Putamen (tissue), 1 donor: ENCODE measurements at regions not wholly inside any gene's neighbourhood (a gene's known extent, or its start where the extent isn't known, plus 50 kb on each side); places are given as distances from the start of the nearest gene placed in this dataset.
A peak's percentile ranks its signal among the peaks of the same experiment; 100 is the strongest.
"Not testable (repeated sequence)": the region's sequence is repeated elsewhere in the genome, so short reads cannot be mapped to it uniquely, and the experiment has no call there.

ENCODE experiments used
- DNase-seq: peaks from one replicate; pipeline ENCODE4 v3.0.0-alpha.2; 2016; ENCODE audit warnings: low spot score

DNA sequence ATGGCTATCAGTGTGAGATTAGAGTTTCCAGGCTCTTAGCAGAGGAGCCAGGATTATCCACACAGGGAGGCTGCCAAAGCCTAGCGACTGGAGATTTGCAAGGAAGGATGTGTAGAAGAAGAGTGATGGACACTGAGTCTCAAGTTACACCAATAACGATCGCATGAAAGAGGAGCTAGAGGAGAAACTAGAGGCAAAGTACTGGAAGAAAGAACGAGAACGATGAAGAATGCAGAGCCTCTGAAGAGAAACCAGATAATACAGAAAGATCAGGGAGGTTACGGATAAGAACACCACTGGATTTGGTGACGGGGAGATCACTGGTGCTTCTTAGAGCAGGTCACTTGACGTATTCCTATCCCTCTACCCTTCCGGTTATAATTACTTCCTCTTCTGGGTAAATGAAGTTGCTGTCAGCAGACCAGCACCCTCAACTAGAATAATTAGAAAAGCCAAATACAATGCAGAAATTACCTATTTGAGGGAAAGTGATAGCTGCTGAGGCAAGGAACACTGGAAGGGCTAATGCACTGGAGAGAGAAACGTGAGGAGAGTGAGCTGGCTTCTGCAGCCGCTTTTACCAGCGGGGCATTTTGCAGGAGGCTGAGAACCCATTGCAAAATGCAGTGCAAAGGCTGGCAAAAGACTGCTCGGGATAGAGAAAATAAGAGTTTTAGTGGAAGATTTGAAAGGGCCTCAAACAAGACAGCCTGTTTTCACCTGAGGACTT, 93.1 kb upstream of the HIF1A start:
- DNase-seq = no peak

DNA sequence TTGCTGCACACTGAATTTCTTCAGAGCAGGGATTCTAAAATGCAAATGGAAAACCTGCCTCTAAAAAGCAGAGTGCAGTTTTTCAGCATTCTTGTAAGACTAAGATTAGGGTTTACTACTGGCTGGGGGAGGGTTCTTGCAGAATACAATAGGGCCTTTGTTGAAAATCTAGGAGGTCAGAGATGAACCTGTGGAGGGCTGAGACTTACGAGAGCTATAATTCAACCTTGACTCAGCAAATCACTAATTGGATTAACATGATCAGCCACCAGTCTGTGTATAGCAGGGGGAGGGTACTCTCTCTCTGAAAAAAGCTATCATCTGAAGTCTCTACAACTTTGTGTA, 92.6 kb upstream of the HIF1A start:
- no peak for DNase-seq

DNA sequence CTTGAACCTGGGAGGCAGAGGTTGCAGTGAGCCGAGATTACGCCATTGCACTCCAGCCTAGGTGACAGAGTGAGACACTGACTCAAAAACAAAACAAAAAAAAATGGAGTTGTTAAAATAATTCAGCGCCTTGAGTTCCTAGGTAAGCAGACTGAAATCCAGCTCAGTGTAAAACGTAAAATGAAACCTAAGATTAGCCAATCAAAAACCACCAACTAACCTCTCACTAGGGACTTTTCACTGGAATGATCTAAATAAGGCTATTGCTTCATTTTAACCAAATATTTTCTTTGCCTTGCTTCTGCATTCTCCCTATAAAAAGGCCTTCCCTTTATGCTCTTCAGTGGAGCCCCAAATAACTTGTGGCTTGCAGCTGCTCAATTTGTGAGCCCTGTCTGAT, 91.6 kb upstream of the HIF1A start:
- no peak for DNase-seq

DNA sequence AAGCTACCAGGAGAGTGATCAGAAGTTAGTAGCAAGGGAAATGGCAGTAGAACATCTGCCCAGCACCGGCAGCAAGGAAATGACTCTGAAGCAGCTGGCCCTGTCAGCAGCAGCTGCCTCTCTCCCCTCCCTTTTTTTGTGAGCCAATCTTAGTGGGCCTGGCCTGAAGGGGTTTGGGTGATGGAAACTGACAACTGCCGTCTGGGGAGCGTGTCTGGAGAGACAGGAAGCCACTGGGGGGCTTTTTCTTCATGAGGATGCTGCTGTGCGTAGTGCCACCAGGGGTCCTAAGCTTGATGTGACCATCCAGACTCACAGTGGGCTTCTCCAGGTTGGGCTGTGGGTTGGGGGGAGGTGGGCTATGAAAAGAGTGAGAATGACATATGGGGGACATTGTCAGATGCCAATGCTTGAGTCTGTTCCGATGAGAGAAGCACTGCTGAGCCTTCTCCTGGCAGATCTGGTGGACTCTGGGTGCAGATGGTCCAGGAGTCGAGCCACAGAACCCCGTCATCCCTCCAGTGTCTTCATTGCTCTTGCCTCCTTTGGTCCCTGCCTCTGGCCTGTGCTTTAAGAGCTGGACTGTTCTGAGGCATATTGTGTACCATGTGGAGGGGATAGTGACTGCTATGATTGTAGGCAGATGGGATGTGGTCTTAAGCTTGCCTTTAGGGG, 87.6 kb upstream of the HIF1A start:
- DNase-seq = no peak

DNA sequence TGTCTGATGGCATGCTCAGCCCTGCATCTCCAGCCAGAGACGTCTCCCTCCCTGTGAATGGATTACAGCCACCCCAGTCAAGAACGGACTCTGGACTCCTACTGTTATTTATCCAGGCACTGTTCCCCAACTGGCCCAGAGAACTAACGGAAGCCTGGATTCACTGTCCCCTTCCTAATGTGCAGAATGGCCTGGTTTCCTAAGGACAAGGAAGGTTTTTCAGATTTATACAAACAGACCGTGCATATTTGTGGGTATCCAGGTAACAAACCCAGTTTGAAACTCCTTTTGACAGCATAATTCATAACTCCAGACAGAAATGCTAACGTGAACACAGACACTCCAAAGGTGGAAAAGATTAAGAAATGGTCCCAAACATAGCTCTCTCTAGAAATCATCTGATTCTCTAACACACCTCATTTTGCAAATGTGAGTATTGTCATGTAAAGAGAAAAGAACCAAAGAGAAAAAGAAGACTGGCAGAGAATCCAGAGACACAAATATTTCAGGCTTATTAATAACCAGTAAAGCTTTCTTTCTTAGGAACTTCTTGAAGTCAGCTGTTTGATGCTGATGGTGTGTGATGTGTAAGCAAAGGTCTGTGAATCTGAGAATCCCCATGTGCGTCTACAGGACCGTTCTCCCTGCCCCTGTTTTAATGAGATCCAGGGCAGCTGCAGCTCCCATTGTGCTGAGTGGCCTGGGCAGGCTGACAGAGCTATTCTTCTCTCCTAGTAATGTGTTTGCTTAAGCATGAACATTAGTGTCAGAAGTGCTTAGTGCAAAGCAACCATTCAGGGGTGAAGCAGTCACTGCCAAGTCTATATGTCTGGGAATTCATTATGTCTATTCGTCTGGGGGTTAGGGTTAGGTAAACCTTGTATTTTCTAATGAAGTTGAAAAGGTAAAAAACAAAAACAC, 86.8 kb upstream of the HIF1A start:
- DNase-seq = peak; percentile 67

DNA sequence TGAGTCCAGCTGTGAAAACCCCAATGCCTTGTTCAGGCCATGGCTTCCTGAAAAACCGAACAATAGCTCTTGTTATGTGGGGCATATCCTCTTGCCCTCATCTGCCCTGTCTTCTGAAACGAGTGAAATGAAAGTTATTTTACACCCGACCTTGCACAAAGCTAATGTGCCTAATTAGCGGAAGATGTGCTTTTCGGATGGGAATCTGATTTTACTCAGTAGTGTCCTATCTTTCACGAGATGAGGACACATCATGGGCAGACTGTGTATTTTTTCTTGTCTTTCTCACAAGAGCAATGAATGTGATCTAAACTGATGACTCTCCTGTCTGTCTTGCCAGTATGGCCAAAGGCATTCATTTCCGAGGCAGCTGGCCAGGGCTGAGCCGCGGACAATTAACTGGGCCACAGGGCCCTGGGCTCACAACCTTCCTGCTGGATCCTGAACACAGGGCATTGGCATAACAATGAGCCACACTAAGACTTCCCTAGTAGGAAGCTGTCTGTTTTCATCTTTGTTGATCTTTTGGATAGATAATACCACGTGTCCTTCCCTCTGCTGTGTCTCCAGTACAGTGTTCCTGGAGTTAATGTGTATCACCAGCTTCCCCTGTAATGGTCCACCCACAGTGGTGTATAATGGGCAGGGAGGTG, 86.0 kb upstream of the HIF1A start:
- peak; percentile 50 for DNase-seq

DNA sequence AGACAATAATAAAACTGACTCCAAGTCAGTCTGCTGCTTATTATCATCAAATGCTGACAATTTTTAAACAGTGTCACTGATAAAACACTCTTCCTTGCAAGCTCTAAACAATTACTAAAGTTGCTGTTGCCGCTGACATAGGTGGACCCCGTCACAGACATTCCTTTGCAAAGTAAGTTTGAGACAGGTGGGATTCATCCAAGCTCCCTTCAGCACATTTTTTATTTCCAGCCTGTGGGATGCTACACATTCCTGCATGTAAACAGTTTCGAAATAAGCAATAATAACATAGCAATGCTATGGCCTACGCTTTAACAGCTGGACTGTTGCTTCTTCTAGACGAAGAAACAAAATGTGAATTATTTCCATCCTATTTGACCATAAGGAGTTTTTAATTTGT, 85.4 kb upstream of the HIF1A start:
- DNase-seq = no peak

DNA sequence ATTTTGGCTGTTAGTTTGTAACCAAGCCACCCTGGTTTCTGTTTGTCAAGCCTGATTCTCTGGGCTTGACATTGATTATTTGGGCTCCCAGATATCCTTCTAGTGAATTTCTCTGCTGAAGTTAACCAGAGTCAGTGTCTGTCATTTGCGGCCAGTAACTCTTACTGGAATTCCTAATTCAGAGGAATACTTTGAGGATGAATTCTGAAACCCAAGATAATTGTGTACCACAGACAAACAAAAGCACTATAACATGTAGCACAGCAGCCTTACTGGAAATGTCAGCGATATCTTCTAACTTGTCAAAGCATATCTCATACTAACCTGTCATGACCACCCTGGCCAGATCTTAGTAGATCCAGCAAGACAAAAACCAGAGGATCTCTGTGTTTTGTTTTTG, 84.4 kb upstream of the HIF1A start:
- no peak for DNase-seq

DNA sequence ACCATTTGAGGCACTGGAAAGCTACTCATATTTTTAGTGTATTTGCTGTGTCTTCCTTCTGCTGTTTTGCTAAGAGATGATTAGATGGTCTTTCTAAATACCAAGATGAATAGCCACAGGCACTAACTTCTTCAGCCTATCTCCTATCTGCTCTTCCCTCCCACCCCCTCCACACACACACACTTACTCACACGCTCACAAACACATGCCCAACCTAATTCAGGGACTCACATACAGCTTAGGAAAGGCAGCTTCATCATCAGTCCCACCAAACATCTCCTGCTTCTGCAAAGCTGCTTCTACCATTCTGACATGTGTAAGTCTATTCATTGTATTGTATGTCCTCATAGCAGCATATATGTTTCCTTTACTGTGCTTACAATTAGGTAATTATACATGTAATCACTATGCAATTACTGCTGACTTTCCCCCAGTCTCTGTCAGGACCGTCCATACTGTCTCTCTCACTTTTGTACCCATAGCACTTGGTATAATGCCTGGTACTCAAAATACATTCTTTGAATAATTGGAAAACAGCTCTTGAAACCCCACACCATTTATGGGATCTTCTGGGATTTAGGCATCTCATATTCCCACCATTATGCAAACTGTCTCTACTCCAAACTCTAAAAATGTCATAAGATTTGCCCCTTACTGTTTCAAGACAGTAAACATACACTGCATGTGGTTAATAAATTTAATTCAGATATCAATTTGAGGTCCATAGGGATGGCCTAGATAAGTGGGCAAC, 83.3 kb upstream of the HIF1A start:
- no peak for DNase-seq

DNA sequence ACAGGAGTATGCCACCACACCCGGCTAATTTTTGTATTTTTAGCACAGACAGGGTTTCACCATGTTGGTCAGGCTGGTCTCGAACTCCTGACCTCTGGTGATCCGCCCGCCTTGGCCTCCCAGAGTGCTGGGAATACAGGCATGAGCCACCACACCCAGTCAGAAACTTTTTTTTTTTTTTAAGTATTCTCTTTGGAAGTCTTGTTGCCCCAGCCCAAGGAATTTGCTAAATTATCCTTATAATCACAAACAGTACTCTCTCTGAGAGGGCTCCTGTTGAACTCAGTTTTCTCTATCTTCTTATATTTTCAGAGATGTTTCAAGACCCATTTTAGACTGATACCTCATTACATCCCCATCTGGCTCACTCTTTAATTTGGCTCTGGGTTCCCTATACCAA, 82.3 kb upstream of the HIF1A start:
- not testable (repeated sequence) for DNase-seq

DNA sequence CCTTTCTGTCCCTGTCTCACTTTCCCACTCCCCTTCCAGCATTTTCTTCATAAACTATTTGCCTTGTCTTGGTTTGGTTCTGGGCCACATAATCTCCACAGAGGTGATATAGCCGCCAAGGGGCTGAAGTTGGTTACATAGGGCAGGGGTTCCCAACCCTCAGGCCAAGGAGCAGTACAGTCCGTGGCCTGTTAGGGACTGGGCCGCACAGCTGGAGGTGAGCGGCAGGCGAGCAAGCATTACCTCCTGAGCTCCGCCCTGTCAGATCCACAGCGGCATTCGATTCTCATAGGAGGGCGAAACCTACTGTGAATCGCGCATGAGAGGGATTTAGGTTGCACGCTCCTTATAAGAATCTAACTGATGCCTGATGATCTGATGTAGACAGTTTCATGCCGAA, 80.6 kb upstream of the HIF1A start:
- DNase-seq = no peak

DNA sequence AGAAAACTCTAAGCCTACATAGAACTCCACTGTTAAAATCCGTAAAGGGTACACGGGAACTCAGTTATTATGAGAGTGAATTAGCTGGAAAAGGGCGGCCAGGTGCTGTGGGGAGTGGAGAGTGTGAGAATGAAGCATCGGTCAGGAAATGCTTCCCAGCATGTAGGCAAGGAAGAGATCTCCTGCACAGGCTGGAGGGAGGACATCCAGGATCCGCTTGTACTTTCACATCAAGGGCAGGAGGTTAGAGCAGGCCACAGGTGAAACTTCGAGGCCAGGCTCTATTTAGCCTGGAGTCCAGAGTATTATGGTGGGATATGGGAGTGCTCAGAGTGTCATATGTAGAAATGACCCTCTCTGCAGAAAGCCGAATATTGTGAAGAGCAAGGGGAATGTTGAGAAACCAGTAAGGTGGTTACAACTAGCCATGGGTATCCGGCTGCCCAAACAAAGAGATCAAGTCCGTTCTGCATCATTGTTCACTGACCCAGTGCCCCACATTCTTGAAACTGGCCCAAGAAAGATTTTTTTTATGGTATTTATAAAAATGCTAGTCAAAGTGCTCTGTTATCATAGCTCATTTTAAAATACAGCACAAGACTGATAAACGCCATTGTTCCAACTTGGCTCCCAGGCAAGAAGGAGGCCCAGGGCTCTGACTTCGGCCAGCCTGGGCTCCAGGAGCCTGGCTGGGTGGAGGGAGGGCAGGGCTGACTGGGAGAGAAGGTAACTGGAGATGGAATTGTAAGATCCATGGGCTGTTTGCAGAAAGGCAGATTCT, 79.4 kb upstream of the HIF1A start:
- DNase-seq = no peak

DNA sequence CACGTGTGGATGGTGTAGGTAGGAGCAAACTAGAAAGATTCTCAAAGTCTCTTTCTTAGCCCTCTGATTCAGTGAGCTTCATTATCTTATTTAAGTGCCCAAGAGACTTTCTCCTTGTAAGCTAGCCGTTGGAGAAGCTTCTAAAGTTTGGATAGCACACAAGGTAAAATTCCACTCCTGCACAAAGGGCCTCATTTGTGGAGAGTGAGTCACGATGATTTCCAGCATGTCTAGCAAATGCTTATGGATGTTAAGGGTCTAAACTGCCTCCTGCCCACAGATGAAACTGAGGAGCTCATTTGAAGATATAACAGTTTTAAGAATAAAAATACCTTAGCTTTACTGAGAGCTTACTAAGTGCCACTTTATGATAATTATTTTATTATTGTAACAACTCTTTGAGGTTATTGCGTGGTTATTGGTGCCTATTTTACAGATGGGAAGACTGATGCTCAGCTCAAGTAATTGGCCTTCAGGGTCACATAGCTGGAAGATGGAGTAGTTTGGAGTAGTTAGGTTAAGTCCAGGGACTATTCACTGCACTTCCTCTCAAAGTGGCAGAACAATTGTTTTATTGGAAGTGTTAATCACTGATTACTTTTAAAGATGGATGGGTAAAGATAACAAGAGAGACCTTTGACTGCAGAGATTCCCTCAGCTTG, 78.7 kb upstream of the HIF1A start:
- DNase-seq = no peak

DNA sequence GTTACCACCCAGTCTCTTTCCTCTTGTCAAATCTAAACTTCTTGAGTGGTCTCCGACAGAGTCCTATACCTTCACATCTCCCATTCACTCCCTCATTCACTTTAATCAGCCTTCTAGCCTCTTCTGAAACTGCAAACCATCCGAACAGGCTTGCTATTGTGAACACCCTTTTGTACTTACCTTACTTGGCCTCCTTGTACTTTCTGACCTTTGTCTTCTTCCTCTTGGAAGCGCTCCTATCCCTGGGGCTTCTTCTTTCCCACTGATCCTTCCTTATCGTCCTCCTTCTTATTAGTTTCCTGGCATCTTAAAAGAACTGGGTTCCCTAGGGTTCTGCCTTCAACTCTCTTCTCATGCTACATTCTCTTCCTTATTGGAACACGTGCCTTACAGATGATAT, 76.9 kb upstream of the HIF1A start:
- DNase-seq = no peak

DNA sequence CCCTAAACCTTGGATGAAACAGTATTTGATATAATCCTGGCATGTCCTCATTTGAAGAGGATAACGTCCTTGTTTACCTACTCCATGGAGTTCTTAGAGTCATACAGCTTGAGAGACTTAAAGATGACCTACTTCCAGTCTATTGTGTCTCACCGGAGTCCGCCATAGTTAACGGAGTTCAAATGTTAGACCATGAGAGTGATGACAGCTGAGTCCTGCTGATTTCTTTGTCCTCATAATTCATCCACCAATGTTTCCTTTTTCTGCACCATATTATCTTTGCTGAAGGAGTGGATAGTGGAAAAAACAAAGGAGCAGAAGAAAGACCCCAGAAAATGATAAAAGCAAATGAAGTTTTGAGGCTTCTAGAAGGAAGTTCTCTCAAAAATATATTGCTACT, 75.8 kb upstream of the HIF1A start:
- no peak for DNase-seq

DNA sequence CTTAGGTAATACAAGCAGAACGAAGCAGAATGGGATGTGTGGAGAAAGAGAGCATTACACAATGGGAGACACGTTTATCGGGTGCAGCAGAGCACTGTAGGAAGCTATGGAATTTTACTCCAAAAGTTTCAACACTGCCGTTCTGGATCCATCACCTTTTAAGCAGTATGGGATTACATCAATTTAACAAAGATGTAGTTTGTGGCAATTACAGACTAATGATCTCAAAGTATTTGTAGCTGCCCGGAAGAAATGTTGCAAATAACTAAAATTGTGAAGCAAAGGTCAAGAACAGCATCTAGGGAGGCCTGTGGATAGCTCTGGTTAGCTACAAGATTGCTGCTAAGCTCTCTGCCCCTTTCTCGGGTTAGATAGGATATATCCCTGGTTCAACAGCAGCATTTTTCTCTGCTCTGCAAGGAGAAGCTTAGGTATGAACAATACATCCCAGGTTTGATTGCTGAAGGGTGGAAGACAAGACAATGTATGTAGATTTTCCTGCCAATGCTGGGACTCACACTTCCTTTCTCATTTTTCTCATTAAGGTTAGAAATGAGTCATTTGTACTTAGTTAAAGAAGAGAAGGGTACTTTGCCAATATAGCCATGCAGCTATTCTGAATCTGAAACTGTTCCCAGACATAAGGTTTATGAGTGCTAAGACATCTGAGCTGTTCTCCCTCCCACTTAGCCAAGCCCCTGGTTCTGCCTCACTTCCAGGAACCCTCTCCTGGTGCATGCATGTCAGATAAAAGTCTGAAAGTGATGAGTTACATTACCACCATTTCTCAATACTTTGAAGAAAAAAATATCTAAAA, 75.0 kb upstream of the HIF1A start:
- no peak for DNase-seq

DNA sequence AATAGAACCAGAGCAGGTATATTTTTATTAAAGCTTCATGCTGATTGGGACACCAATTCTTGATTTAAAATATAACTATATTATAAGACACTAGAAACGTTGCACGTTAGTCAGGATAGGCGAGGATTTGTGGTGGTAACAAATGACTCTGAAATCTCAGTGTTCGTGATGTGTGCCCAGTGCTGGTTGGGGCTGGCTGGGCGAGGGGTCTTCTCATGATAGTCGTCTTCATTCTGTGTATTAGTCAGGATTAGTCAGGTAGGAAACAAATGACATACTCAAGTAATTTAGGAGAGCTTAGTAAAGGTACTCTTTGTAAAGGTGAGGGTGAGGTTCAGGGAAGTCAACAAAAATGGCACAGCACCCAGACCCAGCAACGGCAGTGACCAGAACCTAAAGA, 73.9 kb upstream of the HIF1A start:
- DNase-seq = no peak

DNA sequence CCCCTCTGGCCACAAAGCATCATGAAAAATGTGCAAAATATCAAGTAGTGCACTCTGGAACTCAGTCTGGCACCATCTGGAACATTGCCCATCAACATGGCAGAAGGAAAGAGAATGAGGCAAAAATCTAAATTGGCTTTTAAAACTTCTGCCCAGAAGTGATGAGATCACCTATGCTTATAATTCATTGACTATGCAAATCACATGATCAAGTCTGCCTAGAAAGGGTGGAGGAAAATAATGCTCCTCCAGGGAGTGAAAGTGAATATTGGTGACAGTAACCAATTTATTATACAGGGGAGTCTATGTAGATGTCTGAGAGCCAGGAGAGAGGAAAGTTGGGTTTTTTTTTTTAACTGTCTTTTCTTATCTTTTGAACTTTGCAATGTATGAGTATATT, 73.3 kb upstream of the HIF1A start:
- DNase-seq = no peak

DNA sequence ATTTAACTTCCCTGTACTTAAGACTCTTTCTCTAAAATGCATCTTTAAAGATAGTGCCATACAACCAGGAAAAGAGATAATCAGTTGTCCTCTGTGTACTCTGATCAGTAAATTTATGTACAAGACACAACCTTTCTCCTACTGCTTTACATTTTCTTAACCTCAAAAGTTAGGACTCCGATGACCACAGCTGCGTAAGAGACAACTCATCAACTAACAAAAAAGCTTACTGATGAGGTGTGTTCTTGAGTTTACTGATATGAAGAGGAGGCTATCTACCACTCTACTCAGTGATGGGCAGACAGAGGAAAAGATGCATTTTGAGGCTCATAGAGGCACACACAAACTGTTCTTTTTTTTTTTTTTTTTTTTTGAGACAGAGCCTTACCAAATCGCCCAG, 71.4 kb upstream of the HIF1A start:
- DNase-seq = no peak

DNA sequence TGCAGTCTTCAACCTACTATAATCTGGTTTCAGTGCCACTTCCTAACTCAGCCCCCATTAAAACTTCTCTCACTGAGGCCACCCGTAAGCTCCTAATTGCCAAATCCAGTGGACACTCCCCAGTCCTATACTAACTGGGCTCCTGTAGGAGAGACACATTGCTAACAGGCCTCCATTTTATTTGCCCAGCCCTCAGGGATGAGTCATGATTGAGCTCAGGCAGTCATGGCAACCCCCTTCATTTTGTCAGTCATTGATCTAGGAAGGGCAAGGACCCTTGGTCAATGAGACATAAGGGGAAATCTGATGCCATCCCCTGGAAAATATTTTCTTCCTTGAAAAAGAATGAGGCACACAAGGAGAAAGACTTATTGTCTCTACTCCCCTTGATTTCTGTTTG, 70.1 kb upstream of the HIF1A start:
- DNase-seq = no peak
